Naive thymus-derived CD4-positive, alpha-beta T cell (primary cell): ENCODE measurements at regions not wholly inside any gene's neighbourhood (a gene's known extent, or its start where the extent isn't known, plus 50 kb on each side); places are given as distances from the start of the nearest gene placed in this dataset.

Source experiments
- ATAC-seq: fragments of 150-1000 bp; cut with Tn5 transposase; 2 replicates; pipeline ENCODE4 v1.10.0; 2021; ENCODE audit warnings: mild to moderate bottlenecking, moderate library complexity
- CTCF ChIA-PET: fragments of 350-600 bp; sonication (Branson Sonifier 250); formaldehyde crosslinking; loops from one replicate; lab custom pipeline; 2021; ENCODE audit warnings: antibody characterized with exemption; lab: Charles Lee
- POLR2A ChIA-PET: fragments of 350-600 bp; sonication (Branson Sonifier 250); formaldehyde crosslinking; loops from one replicate; lab custom pipeline; 2021; ENCODE audit warnings: antibody characterized with exemption, inconsistent platforms; lab: Charles Lee
- DNase-seq, 9 donors: peaks; one replicate each; pipeline versions ENCODE4 v3.0.0 to v3.0.0-alpha.2; 2020 to 2022; ENCODE audit warnings: mixed read lengths in 1 of 9
- H3K27ac ChIP-seq: one replicate; pipeline ENCODE4 v1.7.0; 2013; ENCODE audit warnings: mild to moderate bottlenecking, low read depth, low read length, moderate library complexity
- H3K27me3 ChIP-seq, 2 donors: one replicate each; pipeline ENCODE4 v1.7.0; 2013; ENCODE audit warnings: low read length in 2 of 2, mild to moderate bottlenecking in 2 of 2, moderate library complexity in 2 of 2; ENCODE audit not compliant: control insufficient read depth in 2 of 2, insufficient read depth in 2 of 2
- H3K36me3 ChIP-seq, 3 experiments: 1 replicate in 2 of 3; 2 replicates in 1 of 3; pipeline ENCODE4 v1.7.0; 2013; ENCODE audit warnings: low read length in 3 of 3, mild to moderate bottlenecking in 3 of 3, moderate library complexity in 1 of 3; ENCODE audit not compliant: insufficient read depth in 3 of 3, control insufficient read depth in 2 of 3
- H3K4me1 ChIP-seq, 2 donors: one replicate each; pipeline ENCODE4 v1.7.0; 2013; ENCODE audit warnings: low read length in 2 of 2, mild to moderate bottlenecking in 2 of 2, moderate library complexity in 1 of 2; ENCODE audit not compliant: control insufficient read depth in 2 of 2, insufficient read depth in 2 of 2
- H3K4me3 ChIP-seq: 2 replicates; pipeline ENCODE4 v1.7.0; 2013; ENCODE audit warnings: mild to moderate bottlenecking, low read length
- H3K9me3 ChIP-seq, 3 experiments: 1 replicate in 2 of 3; 2 replicates in 1 of 3; pipeline ENCODE4 v1.7.0; 2013; ENCODE audit warnings: low read length in 3 of 3; ENCODE audit not compliant: control insufficient read depth in 2 of 3
- H3K27ac Mint-ChIP-seq, 9 donors: one replicate each; pipeline ENCODE4 v1.8.0; 2020 to 2022; ENCODE audit warnings: mixed read lengths in 9 of 9, mild to moderate bottlenecking in 8 of 9, moderate library complexity in 5 of 9, inconsistent platforms in 2 of 9
- H3K27me3 Mint-ChIP-seq, 5 donors: one replicate each; pipeline ENCODE4 v1.8.0; 2021 to 2022; ENCODE audit warnings: mixed read lengths in 5 of 5, mild to moderate bottlenecking in 1 of 5
- H3K36me3 Mint-ChIP-seq, 5 donors: one replicate each; pipeline ENCODE4 v1.8.0; 2020 to 2022; ENCODE audit warnings: mixed read lengths in 5 of 5, mild to moderate bottlenecking in 3 of 5, inconsistent platforms in 1 of 5
- H3K4me1 Mint-ChIP-seq, 7 donors: one replicate each; pipeline ENCODE4 v1.8.0; 2020 to 2022; ENCODE audit warnings: mixed read lengths in 7 of 7, mild to moderate bottlenecking in 3 of 7, inconsistent platforms in 1 of 7
- H3K4me3 Mint-ChIP-seq, 10 donors: one replicate each; pipeline ENCODE4 v1.8.0; 2020 to 2022; ENCODE audit warnings: mild to moderate bottlenecking in 10 of 10, mixed read lengths in 10 of 10, moderate library complexity in 6 of 10, inconsistent platforms in 2 of 10
- H3K9me3 Mint-ChIP-seq, 11 donors: one replicate each; pipeline ENCODE4 v1.8.0; 2020 to 2022; ENCODE audit warnings: mixed read lengths in 11 of 11, mild to moderate bottlenecking in 4 of 11, inconsistent platforms in 1 of 11, moderate library complexity in 1 of 11
- intact Hi-C, 2 donors: fragments of 100-400 bp; cut with micrococcal nuclease; formaldehyde crosslinking; loops; one replicate each; pipeline ENCODE4 v1.15.1; 2023

DNA sequence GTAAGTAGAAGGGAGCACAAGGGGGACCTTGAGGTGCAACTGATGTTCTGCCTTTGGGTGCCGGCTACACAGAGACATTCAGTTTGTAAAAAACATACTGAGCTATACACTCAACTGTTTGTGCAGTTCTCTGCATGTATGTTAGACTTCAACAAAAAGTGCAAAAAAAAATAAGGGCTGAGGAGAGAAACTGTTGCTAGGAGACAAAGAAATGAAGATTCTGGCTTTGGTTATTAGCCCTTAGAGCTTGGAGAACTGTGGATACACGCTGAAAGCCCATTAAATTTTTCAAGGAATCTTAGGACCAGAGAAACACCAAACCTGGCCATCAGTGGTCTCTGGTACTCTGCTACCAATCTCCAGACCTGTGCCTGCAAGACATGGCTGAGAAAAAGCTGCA is 207.6 kb upstream of the NSMCE3 start:
- Histone ChIP-seq H3K4me1 (no peaks in the 10 kb centered on the region), H3K27ac (no peak overlapping the region), H3K36me3 (no peaks in the 10 kb centered on the region), H3K9me3 (no peaks in the 10 kb centered on the region), H3K4me3 (no peak overlapping the region), H3K27me3 (no peaks in the 10 kb centered on the region)
- Mint-ChIP-seq H3K27me3 (peaks cover 0 to 28% (median 1%) of the 10 kb centered on the region in 5 donors), H3K27ac (no peak overlapping the region), H3K4me3 (no peak overlapping the region), H3K4me1 (no peaks in the 10 kb centered on the region), H3K36me3 (no peaks in the 10 kb centered on the region), H3K9me3 (peaks cover 0 to 3% (median 0%) of the 10 kb centered on the region in 11 donors)
- DNase-seq (no peak), ATAC-seq (no peak)
- intact Hi-C loops: no loop called here
- ChIA-PET POLR2A (no interaction called here), CTCF (no interaction called here)

- Mint-ChIP-seq H3K27ac (no peak overlapping the region), H3K4me1 (no peaks in the 10 kb centered on the region), H3K36me3 (no peaks in the 10 kb centered on the region), H3K27me3 (peaks cover 0 to 28% (median 0%) of the 10 kb centered on the region in 5 donors), H3K4me3 (no peak overlapping the region), H3K9me3 (peaks cover 0 to 3% (median 0%) of the 10 kb centered on the region in 11 donors)
- CTCF ChIA-PET: no interaction called here
- no peaks in the 10 kb centered on the region for H3K9me3 ChIP-seq
- DNase-seq (no peak), ATAC-seq (no peak)
- H3K4me1 ChIP-seq: no peaks in the 10 kb centered on the region
- H3K36me3 ChIP-seq: no peaks in the 10 kb centered on the region
- H3K27me3 ChIP-seq: no peaks in the 10 kb centered on the region
- H3K4me3 ChIP-seq: no peak overlapping the region
- no peak overlapping the region for H3K27ac ChIP-seq
- intact Hi-C loops: no loop called here
- POLR2A ChIA-PET: no interaction called here
Measured at GRCh38 chr15:29476503-29477080, 207.0 kb upstream of the NSMCE3 start.

DNA sequence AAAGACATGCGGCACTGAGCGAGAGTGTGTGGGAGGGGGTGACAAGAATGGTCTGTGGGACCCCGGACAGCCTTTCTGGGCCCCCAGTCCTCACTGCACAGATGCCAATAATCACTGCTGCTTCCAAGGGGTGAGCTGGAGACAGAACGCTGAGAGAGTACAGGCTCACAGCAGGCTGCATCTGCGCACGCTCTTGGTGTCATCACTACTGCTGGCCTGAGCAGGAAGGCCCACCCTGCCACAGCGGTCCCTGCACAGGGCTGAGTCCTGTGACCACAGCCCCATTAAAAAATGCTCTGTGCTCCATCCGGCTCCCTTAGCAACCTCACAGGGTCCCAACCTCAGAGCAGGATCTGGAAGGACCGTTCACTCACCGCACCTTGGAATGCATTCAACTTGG is 205.5 kb upstream of the NSMCE3 start:
- ATAC-seq (no peak), DNase-seq (no peak)
- Mint-ChIP-seq H3K9me3 (peaks cover 0 to 2% (median 0%) of the 10 kb centered on the region in 11 donors), H3K4me3 (no peak overlapping the region), H3K27ac (no peak overlapping the region), H3K27me3 (peaks cover 0 to 19% (median 0%) of the 10 kb centered on the region in 5 donors), H3K36me3 (no peaks in the 10 kb centered on the region), H3K4me1 (no peaks in the 10 kb centered on the region)
- Histone ChIP-seq H3K9me3 (no peaks in the 10 kb centered on the region), H3K4me3 (no peak overlapping the region), H3K4me1 (no peaks in the 10 kb centered on the region), H3K27ac (no peak overlapping the region), H3K36me3 (no peaks in the 10 kb centered on the region), H3K27me3 (no peaks in the 10 kb centered on the region)
- ChIA-PET POLR2A (no interaction called here), CTCF (no interaction called here)
- intact Hi-C loops: no loop called here

- peaks cover 0 to 2% (median 0%) of the 10 kb centered on the region in 11 donors for H3K9me3 Mint-ChIP-seq
- POLR2A ChIA-PET: no interaction called here
- H3K4me3 Mint-ChIP-seq: no peak overlapping the region
- Histone ChIP-seq H3K36me3 (no peaks in the 10 kb centered on the region), H3K9me3 (no peaks in the 10 kb centered on the region), H3K4me3 (no peak overlapping the region), H3K27ac (no peak overlapping the region), H3K27me3 (no peaks in the 10 kb centered on the region), H3K4me1 (no peaks in the 10 kb centered on the region)
- intact Hi-C loops: no loop called here
- no peaks in the 10 kb centered on the region for H3K4me1 Mint-ChIP-seq
- H3K36me3 Mint-ChIP-seq: no peaks in the 10 kb centered on the region
- no peak for DNase-seq
- no peak for ATAC-seq
- no peak overlapping the region for H3K27ac Mint-ChIP-seq
- CTCF ChIA-PET: no interaction called here
- peaks cover 0 to 14% (median 0%) of the 10 kb centered on the region in 5 donors for H3K27me3 Mint-ChIP-seq
Measured at GRCh38 chr15:29473621-29474105, 204.0 kb upstream of the NSMCE3 start.

DNA sequence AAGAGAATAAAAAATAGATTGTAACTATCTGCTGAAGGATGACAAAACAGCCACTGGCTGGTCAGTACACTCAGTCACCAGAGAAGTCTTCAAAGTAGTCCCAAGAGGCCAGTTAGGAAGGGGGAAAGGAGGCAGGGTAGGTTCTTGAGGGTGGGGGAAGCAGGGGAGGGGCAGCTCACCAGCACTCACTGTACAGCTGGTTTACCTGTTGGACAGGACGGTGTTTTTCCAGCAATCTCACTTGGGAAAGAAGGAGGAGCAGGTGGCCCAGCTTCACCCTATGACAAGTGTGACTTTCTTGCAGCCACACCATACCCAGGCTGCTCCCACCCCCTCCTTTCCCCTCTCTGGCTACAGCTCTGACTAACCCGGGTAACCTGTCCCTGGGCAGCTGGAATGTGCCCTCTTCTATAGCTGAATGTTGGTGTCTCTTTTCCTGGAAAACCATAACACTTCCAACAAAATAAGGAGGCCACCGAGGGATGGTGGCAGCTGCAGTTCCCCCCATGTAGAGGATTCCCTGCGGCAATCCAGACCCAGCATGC is 203.4 kb upstream of the NSMCE3 start:
- POLR2A ChIA-PET: no interaction called here
- Histone ChIP-seq H3K27ac (no peak overlapping the region), H3K4me1 (no peaks in the 10 kb centered on the region), H3K27me3 (no peaks in the 10 kb centered on the region), H3K4me3 (no peak overlapping the region), H3K9me3 (no peaks in the 10 kb centered on the region), H3K36me3 (no peaks in the 10 kb centered on the region)
- peaks cover 0 to 2% (median 0%) of the 10 kb centered on the region in 11 donors for H3K9me3 Mint-ChIP-seq
- no peak overlapping the region for H3K27ac Mint-ChIP-seq
- no peaks in the 10 kb centered on the region for H3K36me3 Mint-ChIP-seq
- DNase-seq: no peak
- no peak for ATAC-seq
- H3K4me1 Mint-ChIP-seq: no peaks in the 10 kb centered on the region
- intact Hi-C loops: no loop called here
- peaks cover 0 to 14% (median 0%) of the 10 kb centered on the region in 5 donors for H3K27me3 Mint-ChIP-seq
- no peak overlapping the region for H3K4me3 Mint-ChIP-seq
- CTCF ChIA-PET: no interaction called here

DNA sequence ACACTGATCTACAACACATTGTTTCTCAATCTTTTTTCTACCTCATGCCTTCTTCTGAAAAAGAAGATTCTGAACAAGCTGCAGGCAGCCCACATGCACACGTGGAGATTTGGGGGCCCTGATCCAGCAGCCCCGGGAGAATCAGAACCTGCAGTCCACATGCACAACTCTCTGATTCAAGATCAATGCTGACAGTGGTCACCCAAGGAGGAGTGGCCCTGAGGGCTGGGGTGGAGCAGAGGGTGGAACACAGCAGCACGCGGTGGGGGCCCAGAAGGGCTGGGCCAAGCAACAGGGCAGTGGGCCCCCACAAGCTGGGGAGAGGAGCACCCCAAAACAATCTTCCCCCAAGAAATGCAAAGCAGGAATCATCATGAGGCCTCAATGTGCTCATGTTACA is 202.1 kb upstream of the NSMCE3 start:
- Mint-ChIP-seq H3K36me3 (no peaks in the 10 kb centered on the region), H3K4me3 (no peak overlapping the region), H3K27me3 (peaks cover 0 to 9% (median 0%) of the 10 kb centered on the region in 5 donors), H3K4me1 (no peaks in the 10 kb centered on the region), H3K27ac (no peak overlapping the region), H3K9me3 (peaks cover 0 to 2% (median 0%) of the 10 kb centered on the region in 11 donors)
- no peak overlapping the region for H3K4me3 ChIP-seq
- ChIA-PET POLR2A (no interaction called here), CTCF (no interaction called here)
- DNase-seq: no peak
- H3K27me3 ChIP-seq: no peaks in the 10 kb centered on the region
- H3K4me1 ChIP-seq: no peaks in the 10 kb centered on the region
- no peak for ATAC-seq
- H3K36me3 ChIP-seq: no peaks in the 10 kb centered on the region
- intact Hi-C loops: no loop called here
- H3K27ac ChIP-seq: no peak overlapping the region
- no peaks in the 10 kb centered on the region for H3K9me3 ChIP-seq

- no peak overlapping the region for H3K27ac ChIP-seq
- no peak overlapping the region for H3K4me3 ChIP-seq
- CTCF ChIA-PET: no interaction called here
- intact Hi-C loops: no loop called here
- H3K4me1 ChIP-seq: no peaks in the 10 kb centered on the region
- Mint-ChIP-seq H3K27me3 (peaks cover 0 to 8% (median 0%) of the 10 kb centered on the region in 5 donors), H3K4me3 (no peak overlapping the region), H3K4me1 (no peaks in the 10 kb centered on the region), H3K9me3 (peaks cover 0 to 2% (median 0%) of the 10 kb centered on the region in 11 donors), H3K27ac (no peak overlapping the region), H3K36me3 (no peaks in the 10 kb centered on the region)
- no peaks in the 10 kb centered on the region for H3K9me3 ChIP-seq
- no peak for ATAC-seq
- no peaks in the 10 kb centered on the region for H3K36me3 ChIP-seq
- POLR2A ChIA-PET: no interaction called here
- no peaks in the 10 kb centered on the region for H3K27me3 ChIP-seq
- DNase-seq: no peak
Measured at GRCh38 chr15:29471306-29471705, 201.7 kb upstream of the NSMCE3 start.
